HG02840 (cell line): ENCODE measurements at regions not wholly inside any gene's neighbourhood (a gene's known extent, or its start where the extent isn't known, plus 50 kb on each side); places are given as distances from the start of the nearest gene placed in this dataset.
"Not testable (repeated sequence)": the region's sequence is repeated elsewhere in the genome, so short reads cannot be mapped to it uniquely, and the experiment has no call there.

Experiments used
- ATAC-seq: cut with Tn5 transposase; IDR thresholded peaks from one replicate; pipeline ENCODE4 v1.9.1; 2021; ENCODE audit warnings: mild to moderate bottlenecking, moderate library complexity, moderate number of reproducible peaks; ENCODE audit not compliant: unreplicated experiment, low FRiP score

DNA sequence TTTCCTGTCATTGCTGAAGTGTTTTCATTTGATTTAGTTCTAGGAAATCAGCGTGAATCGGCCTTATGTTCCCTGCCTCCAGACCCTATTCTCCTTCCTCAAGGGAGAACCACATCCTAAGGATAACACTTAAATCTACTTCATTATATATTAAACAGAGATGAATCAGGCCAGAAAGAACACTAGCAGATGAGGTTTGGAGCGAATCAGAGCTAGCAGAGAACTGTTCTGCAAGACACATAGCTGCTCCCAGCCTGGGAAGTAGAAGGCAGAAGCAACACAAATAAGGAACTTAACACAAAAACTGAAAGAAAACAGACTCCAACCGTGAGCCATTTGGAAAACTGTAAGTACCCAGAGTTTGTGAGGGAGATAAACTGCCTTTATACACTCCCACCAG lies 718.2 kb downstream of the SEMA5A start:
- ATAC-seq = no peak

DNA sequence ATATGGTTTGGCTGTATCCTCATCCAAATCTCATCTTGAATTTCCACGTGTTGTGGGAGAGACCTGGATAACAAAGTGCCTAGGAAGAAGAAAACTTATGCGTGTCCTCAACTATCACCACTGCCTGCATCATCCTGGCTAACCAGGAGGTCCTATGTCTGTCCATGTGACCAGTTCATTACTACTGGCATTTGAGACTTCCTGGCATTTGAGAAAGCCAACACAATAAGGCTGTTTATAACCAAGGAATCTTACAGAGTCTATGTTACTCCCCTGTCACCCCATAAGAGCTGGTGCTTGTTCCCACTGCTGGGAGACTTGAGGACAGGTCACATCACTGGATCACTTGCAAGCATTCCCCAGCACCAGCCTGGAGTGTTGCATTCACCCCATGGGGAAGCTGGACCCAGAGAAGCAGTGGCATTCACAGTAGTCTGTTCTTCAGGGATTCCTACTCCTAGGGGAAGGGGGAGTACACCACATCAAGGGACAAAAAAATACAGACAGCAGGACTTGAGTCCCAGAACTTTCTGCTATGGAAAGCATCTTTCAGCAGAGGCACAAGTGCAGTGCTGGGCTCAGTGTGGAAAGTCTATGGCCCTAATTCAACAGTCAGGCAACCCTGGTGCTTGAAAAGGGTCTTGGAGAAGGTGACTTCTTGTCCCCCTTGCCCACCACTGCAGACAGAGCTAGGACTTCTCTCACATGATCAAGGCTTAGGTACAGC lies 717.1 kb downstream of the SEMA5A start:
- ATAC-seq = no peak

DNA sequence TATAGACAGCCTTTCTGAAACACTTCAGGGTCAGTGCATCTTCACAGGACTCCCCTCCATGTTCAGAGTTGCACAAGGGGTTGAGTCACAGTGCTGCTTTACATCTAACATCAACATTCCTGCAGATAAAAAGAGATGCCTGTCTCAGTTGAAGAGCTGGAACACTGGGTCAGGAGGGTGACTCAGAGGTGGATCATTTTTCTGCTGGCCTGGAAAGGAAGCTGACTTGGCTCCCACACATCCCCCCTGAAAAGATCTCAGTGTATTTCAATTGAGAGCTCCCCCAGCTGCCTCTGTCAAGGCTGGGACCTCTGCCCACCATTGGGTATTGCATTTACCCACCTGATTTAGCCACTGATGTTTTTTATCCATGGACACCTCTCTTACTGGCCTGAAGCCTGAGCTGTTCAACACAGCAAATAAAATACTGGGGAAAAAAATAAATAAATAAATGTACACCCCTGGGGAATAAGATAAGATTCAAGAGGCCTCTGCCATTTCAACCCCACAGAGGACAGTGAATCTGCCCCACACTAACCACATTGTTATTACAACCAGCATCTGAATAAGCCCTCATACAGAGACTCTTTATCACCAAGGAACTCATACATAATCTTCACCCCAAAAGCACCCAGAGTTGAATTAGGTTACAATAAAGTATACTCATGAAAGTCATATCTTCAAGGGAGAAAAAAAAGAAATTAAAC lies 716.4 kb downstream of the SEMA5A start:
- no peak for ATAC-seq

DNA sequence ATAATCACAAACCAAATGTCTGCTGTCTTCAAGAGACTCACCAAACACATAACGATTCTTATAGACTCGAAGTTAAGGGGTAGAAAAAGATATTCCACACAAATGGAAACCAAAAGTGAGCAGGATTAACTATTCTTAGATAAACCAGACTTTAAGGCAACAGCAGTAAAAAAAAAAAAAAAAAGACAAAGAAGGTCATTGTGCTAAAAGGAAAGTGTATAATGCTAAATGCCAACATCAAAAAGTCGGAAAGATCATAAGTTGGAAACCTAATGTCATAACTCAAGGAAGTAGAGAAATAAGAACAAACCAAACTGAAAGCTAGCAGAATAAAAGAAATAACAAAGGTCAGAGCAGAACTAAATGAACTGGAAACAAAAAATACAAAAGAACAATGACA lies 714.6 kb downstream of the SEMA5A start:
- ATAC-seq = no peak

DNA sequence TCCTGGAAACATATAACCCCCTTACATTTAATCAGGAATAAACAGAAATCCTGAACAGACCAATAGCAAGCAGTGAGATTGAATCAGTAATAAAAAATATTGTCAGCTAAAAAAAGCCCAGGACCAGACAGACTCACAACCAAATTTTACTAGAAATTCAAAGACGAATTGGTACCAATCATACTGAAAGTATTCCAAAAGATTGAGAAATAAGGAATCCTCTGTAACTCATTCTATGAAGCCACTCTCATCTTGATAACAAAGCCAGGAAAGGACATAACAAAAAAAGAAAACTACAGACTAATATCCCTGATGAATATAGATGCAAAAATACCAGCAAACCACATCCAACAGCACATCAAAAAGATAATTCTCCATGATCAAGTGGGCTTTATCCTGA lies 714.0 kb downstream of the SEMA5A start:
- ATAC-seq = no peak

DNA sequence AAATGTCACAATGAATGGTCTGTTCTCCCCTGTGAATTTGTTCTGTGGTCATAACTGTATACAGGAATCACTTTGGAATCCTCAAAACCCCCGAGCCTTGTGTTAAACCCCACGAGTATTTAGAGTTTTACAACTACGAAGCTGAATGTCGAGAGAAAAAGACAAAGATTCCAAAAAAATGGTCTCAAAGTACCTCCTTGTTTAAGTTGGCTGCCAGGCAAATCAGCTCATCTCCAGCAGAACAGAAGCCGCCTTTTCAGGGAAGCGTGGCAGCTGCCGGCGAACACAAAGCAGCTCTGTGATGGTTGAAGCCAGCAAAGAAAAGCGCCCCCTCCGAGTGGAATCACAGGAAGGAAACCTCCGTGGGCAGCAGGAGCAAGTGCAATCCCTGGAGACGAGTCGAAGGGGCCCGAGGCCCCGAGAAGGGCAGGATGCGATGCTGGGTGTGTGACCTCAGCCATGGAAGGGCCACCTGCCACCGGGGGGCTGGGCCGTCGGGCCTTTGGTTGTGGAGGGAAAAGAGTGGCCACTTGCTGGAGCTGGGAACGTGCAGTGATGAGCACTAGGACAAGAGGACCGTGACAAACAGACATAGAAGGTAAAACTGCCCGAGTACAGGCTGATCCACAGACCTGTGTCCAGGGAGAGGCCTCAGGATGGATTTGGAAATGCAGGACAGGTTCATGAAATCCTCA lies 706.4 kb downstream of the SEMA5A start:
- no peak for ATAC-seq

DNA sequence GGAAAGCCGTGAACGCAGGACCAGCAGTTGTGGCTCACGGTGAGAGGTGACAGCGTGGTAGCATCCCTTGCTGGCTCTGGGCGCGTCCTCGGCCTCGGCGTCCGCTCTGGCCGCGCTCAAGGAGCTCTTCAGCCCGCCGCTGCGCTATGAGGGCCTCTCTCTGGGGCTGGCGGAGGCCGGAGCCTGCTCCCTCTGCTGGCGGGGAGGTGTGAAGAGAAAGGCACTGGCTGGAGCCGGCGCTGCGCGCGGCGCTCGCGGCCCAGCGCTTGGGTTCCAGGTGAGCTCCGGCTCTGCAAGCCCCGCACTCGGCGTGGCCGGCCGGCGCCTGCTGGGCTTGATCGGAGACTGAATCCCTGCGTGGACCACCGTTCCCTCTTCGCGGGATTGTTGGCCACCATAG lies 705.6 kb downstream of the SEMA5A start:
- ATAC-seq = no peak

DNA sequence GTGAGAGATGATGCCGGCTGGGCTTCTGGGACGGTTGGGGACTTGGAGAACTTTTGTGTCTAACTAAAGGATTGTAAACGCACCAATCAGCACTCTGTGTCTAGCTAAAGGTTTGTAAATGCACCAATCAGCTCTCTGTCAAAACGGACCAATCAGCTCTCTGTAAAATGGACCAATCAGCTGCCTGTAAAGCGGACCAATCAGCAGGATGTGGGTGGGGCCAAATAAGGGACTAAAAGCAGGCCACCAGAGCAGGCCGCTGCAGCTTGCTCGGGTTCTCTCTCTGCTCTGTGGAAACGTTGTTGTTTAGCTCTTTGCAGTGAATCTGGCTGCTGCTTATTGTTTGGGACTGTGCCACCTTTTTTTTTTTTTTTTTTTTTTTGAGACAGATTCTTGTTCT lies 705.1 kb downstream of the SEMA5A start:
- ATAC-seq = not testable (repeated sequence)

DNA sequence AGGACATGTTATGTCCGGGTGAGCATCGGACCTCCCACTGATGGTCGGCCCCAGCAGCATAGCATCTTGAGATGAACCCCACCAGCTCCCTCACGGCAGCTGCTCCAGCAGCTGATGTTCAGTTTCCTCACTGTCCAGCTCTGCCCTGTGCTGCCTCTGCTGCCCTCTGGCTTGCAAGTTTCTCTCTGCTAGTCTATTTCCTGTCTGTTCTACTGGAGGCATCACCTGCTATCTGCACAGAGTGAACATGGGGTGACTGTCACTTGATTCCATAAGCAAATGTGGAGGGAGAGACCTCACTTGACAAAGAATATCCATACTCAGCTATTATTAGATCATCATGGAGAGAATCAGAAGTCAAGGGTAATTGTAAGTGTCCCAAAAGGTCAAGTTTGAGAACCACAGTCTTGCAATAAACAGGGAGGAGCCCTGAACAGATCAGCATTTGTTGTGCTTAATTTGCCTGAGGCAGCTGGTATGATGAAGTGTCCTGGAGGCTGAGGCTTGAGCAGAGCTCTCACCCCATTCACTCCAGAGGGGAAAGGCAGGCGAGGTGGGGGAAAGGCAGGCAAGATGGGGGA lies 702.8 kb downstream of the SEMA5A start:
- no peak for ATAC-seq

DNA sequence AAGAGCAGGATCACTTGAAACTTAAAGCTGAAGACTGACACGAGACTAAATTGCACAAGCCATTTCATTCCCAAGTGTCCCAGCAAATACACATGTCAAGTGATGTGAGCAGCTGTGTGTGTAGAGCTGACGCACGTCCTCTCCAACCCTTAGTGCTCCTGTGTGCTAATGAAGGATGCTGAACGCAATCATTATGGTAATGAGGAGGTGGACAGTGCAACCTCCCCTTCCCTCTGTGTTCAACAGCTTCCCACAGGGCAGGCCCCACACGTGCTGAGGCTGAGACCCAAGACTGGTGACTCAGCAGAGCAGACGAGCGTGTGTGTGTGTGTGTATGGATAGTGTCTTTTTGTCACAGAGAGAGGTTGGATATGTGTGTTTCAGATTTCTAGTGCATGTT lies 702.1 kb downstream of the SEMA5A start:
- ATAC-seq = no peak

DNA sequence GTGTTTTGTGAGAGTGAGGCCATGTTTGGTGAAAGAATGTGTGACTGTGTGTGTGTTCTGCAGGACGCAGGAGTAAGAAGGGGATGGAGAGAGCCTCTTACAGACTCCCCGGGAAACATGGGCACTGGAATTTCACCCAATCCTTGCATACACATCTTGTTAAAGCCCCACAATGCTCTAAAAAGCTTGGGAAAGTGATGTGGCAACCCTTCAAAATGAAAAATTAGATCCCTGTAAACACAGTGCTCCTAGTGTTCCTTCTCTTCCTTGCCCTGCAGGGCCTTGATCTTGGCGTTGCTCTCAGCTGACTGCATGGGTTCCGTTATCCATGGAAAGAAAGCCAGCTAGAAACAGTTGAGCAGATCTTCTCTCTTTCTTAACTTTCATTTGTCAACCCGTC lies 701.7 kb downstream of the SEMA5A start:
- ATAC-seq = no peak

DNA sequence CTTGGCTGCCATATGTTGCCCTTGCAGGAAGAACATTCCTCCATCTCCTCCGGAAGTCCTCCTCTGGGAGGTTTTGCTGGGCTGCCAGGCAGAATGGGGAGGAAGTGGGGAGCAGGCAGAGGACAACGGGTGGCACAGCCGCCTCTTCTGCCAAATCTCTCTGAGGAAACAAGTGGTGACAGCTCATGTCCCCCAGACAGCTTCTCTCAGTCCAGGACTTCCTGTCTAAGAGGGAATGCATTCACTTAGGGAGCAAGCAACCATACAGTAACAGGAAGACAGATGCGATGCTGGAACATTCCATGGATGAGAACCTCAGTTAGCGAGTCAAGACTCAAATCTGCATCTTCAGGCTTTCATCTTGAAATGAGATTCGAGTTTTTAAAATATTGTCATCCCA lies 701.0 kb downstream of the SEMA5A start:
- no peak for ATAC-seq

DNA sequence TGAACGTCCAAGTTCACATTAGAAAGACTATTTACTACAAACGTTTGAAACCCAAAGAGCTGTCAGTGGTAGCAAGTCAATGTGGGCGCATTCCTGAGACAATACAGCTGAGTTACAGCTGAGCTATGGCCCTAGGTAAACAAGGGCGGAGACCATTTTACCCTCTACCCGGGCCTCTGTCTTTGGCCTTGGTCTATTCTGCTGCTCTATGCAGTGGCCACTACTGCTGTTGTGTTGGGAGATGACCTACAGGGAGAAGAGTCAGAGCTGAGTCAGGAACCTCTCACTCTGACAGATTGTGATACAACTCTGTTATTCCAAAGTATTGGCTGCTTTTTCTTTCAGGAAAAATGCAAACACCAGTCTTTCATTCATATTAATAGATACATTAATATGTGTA lies 700.6 kb downstream of the SEMA5A start:
- no peak for ATAC-seq

DNA sequence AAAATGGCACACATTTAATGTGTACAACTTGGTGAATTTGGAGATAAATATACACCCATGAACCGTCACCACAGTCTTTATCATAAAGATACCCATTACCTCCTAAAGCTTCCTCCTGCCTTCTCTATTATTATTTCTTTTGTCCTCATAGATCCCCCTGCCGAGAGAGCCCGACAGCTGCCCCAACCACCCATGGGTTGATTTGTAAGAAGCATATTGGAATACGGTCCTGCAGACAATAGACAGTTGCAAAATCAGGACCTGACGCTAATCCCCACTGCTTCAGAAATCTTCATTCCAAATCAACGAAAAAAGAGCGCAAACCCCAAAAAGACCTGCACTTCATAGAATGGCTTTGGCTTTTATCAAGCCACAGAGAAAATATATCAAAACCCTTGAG lies 697.5 kb downstream of the SEMA5A start:
- ATAC-seq = no peak

DNA sequence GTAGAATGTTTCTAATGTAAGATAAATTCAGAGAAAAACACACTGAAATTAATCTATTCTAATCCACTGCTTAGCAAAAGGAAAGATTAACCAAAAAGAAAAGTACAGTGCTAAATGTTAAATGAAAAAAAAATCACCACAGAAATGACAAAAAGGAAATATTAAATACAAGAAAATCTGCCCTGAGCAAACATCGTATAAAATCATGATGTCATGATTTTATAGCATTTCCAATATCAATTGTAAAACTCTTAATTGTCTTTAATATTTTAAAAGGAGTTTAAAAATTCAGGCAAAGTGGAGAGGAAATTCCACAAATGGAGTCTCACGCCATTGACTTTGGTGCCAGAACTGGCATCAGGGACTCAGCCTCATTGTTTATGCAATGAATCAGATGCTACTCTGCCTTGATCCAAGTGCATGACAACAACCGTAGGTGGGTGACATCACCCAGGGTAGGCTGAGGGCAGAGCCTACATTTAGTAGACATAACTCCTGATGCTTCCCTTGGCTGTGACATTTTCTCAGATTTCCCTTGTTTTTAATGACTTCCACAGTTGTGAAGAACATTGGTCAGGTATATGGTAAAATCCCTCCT lies 696.8 kb downstream of the SEMA5A start:
- no peak for ATAC-seq

DNA sequence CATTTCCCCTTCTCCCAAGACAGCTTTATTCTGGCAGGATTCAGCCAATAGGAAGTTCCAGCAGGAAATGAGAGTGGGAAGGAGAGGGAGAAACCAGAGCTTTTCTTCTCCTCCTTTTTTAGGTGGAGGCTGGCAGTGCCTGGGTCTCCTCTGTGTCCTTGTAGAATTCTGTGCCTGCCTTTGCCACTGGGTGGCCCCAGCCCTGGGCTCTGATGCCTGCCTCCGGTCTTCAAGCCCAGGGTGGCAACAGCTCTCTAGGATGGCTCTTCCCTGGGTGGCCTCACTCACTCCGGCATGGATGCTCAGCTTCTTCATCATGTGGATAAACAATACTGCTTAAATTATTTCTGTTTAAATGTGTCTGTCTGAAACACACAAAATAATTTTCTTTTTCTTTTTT lies 694.8 kb downstream of the SEMA5A start:
- no peak for ATAC-seq

DNA sequence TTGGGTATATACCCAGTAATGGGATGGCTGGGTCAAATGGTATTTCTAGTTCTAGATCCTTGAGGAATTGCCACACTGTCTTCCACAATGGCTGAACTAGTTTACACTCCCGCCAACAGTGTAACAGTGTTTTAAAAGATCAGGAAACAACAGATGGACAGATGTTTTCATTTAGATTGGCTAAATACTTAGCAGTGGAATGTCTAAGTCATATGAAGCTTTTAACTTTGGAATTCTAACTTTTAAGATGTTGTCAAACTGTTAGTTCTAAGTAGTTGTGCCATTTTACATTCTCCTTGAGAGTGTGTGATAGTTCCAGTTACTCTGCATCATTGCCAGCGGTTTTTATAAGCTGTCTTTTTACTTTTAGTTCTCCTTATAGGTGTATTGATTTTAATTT lies 688.8 kb downstream of the SEMA5A start:
- ATAC-seq = no peak

DNA sequence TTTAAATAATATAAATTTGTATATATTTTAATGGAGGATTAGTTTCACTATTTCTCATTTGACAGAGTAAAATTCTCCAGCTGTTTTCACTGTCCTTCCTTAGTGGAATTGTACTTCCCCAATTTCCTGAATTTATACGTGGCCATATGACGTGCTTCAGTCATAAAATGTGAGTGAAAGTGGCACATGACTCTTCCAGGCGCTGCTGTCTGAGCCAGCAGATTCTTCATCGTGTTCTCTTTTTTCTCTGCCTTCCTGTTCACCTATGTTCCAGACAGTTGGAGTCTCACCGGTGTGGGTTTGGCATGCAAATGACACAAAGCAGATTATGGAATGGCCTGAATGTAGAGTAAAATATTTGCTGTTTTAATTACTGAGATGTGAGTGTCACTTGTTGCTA lies 684.1 kb downstream of the SEMA5A start:
- ATAC-seq = no peak

DNA sequence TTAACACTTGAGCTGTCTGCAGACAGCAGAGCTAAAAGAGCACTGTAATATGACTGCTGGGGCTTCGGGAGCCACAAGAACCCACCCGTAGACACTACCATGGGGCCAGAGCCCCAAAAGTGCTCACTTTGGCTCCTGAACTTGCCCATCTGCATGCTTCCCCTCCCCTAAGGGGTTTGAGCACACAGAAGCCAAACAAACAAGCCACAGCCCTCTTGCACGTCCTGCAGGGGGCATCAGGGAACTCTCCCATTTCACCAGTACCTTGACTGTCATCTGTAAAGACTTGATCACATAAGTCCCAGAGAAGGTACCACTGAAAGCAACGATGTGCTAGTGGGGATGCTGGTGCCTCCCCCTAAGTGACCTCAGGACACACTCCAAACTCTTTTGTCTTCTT lies 681.8 kb downstream of the SEMA5A start:
- ATAC-seq = no peak

DNA sequence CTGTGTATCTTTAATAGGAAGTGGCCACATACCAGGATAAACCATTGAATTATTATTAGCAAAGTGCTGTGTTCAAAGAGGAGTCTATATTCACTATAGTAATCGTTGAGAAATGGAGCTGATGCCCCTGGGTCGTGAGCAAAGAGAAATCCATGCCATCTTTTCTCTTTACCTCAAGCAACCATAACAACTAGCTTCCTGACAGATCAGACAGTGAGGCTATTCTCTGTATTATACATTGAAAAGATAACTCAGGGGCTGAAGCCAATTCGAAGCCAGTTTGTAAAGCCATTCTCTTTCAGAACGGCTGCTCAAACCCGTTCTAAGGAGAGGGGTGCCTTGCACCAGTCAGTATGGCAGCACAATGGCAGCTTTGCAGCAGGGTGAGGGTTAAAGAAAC lies 680.6 kb downstream of the SEMA5A start:
- no peak for ATAC-seq
